Hepatocyte (in vitro differentiated cells): ENCODE measurements at regions not wholly inside any gene's neighbourhood (a gene's known extent, or its start where the extent isn't known, plus 50 kb on each side); places are given as distances from the start of the nearest gene placed in this dataset.
A peak's percentile ranks its signal among the peaks of the same experiment; 100 is the strongest.
"Not testable (repeated sequence)": the region's sequence is repeated elsewhere in the genome, so short reads cannot be mapped to it uniquely, and the experiment has no call there.

Experiments
- DNase-seq: peaks from one replicate; pipeline ENCODE4 v3.0.0-alpha.2; 2016; ENCODE audit warnings: low spot score
- H2AFZ ChIP-seq: fragments of 200-600 bp; sonication (generic); 2 replicates; pipeline ENCODE4 v1.6.0; 2016; ENCODE audit warnings: antibody characterized with exemption, mild to moderate bottlenecking
- H3K27ac ChIP-seq: fragments of 200-600 bp; sonication (generic); 2 replicates; pipeline ENCODE4 v1.5.1; 2016; ENCODE audit warnings: mild to moderate bottlenecking
- H3K27me3 ChIP-seq: fragments of 200-600 bp; sonication (generic); 2 replicates; pipeline ENCODE4 v1.6.1; 2016
- H3K36me3 ChIP-seq: fragments of 200-600 bp; sonication (generic); replicated peaks from 2 replicates; pipeline ENCODE4 v1.5.1; 2016; ENCODE audit warnings: low read depth; ENCODE audit not compliant: insufficient read depth
- H3K4me1 ChIP-seq: fragments of 200-600 bp; sonication (generic); 2 replicates; pipeline ENCODE4 v1.5.1; 2016; ENCODE audit warnings: mild to moderate bottlenecking, moderate library complexity; ENCODE audit not compliant: insufficient read depth
- H3K4me2 ChIP-seq: fragments of 200-600 bp; sonication (generic); 2 replicates; pipeline ENCODE4 v1.6.0; 2016
- H3K4me3 ChIP-seq: fragments of 200-600 bp; sonication (generic); 2 replicates; pipeline ENCODE4 v1.5.1; 2016; ENCODE audit warnings: mild to moderate bottlenecking
- H3K79me2 ChIP-seq: fragments of 200-600 bp; sonication (generic); 2 replicates; pipeline ENCODE4 v1.6.0; 2017; ENCODE audit warnings: mild to moderate bottlenecking
- H3K9me2 ChIP-seq: fragments of 200-600 bp; sonication (generic); replicated peaks from 2 replicates; pipeline ENCODE4 v1.6.0; 2017; ENCODE audit warnings: mild to moderate bottlenecking; ENCODE audit not compliant: insufficient read depth
- H3K9me3 ChIP-seq: fragments of 200-600 bp; sonication (generic); 2 replicates; pipeline ENCODE4 v1.5.1; 2016; ENCODE audit warnings: low read depth, mild to moderate bottlenecking
- H4K20me1 ChIP-seq: fragments of 200-600 bp; sonication (generic); 2 replicates; pipeline ENCODE4 v1.6.0; 2016; ENCODE audit warnings: mild to moderate bottlenecking; ENCODE audit not compliant: insufficient read depth, poor library complexity, severe bottlenecking
- EZH2 ChIP-seq: fragments of 200-600 bp; sonication (generic); IDR thresholded peaks from 2 replicates; pipeline ENCODE4 v1.6.1; 2016; ENCODE audit warnings: antibody characterized with exemption, mild to moderate bottlenecking, borderline replicate concordance
- EZH2phosphoT487 ChIP-seq: fragments of 200-600 bp; sonication (generic); IDR thresholded peaks from one replicate; pipeline ENCODE4 v1.6.1; 2018; ENCODE audit warnings: antibody characterized with exemption, mild to moderate bottlenecking, low read depth, moderate library complexity; ENCODE audit not compliant: unreplicated experiment, severe bottlenecking
- WGBS: methylation state at CpG from one replicate; pipeline ENCODE4 v1.1.6; 2016; ENCODE audit warnings: low lambda C conversion rate; ENCODE audit errors: missing lambda C conversion rate; 5-methylcytosine and 5-hydroxymethylcytosine counted together
- TF ChIP-seq, protein P1 (sequence below): fragments of 200-600 bp; sonication (generic); IDR thresholded peaks from 2 replicates; pipeline ENCODE4 v1.5.1; 2016; ENCODE audit warnings: antibody characterized with exemption, mild to moderate bottlenecking; ENCODE audit not compliant: poor library complexity

DNA sequence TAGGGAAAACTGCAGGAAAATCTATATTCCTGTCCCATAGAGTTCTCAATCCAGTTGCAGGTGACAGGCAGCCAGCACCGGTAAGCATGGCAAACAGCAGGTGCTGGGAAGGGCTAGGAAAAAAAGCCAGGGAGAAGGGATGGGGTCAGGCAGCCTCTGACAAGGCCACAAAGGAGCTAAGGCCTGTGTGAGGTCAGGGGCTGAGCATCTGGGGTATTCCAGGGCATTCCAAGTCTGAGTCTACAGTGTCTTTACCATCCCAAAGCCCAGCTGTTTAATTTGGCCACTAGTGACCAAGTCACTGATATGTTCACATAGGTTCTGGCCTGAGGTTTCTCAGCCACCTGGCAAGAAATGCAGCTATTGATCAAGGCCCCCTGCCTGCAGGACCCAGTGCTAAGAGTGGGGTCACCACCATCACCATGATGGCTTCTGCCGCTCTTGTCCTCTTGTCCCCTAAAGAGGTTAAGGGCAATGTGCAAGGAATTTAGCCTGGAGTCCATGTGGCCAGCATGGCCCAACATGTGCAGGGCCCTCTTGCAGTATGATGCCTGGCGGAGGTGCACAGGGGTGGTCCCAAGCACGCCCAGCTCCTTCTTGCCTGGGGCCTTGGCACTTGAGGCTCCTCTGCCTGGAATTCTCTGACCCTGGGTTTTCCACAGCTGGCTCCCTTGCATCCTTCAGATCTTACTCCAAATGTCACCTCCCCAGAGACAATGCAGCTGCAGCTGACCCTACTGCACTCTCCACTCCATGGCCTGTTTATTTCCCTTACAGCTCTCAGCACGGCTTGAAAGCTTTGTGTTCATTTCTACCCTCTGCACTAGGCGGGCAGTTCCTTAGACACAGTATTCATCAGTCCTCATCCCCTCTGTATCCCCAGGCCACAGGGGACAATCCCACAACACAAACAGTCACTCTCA lies 213.1 kb downstream of the MSX2 start:
- Histone ChIP-seq H3K4me2 (no peak overlapping the region), H4K20me1 (no peaks in the 10 kb centered on the region)
- WGBS: 88% methylated on average over 6 of the region's 6 CpGs

DNA sequence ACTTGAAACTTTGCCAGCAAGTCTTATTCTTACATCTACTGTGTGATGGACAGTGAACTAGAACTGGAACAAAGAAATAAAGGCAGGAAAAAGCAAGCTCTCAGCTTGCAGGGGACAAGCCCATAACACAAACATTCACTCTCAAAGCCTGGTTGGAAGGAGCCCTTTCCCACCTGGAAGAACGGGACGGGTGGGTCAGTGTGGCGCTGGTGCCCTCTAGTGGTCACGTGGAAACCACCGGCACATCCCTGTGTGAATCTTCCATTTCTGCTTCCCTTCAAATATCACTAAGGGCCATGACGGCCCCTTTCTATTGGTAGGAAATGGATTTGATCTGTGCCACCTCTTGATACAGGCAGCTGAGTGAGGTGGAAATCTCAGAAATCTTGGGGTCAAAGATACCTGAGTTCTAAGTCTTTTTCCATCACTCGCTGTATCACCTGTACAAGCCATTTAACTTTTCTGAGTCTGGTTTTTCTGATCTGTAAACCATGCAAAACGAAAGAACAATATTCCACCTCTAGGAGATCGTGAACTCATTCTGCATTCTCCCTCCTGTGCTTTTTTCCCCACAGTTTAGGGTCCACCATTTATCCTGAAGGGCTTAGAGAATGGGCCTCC lies 211.6 kb downstream of the MSX2 start:
- no peaks in the 10 kb centered on the region for H3K36me3 ChIP-seq
- no peak overlapping the region for H3K27ac ChIP-seq
- H3K79me2 ChIP-seq: no peaks in the 10 kb centered on the region
- TF ChIP-seq, protein P1, sequence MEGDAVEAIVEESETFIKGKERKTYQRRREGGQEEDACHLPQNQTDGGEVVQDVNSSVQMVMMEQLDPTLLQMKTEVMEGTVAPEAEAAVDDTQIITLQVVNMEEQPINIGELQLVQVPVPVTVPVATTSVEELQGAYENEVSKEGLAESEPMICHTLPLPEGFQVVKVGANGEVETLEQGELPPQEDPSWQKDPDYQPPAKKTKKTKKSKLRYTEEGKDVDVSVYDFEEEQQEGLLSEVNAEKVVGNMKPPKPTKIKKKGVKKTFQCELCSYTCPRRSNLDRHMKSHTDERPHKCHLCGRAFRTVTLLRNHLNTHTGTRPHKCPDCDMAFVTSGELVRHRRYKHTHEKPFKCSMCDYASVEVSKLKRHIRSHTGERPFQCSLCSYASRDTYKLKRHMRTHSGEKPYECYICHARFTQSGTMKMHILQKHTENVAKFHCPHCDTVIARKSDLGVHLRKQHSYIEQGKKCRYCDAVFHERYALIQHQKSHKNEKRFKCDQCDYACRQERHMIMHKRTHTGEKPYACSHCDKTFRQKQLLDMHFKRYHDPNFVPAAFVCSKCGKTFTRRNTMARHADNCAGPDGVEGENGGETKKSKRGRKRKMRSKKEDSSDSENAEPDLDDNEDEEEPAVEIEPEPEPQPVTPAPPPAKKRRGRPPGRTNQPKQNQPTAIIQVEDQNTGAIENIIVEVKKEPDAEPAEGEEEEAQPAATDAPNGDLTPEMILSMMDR: peak; percentile 89
- TF ChIP-seq EZH2phosphoT487: no peak
- H3K9me2 ChIP-seq: no peaks in the 10 kb centered on the region
- no peaks in the 10 kb centered on the region for H4K20me1 ChIP-seq
- H3K4me2 ChIP-seq: no peak overlapping the region
- no peak overlapping the region for H3K4me3 ChIP-seq
- 26% methylated on average over 9 of the region's 9 CpGs for WGBS
- no peaks in the 10 kb centered on the region for H3K4me1 ChIP-seq
- no peaks in the 10 kb centered on the region for H3K27me3 ChIP-seq
- peak; percentile 81 for DNase-seq
- H2AFZ ChIP-seq: no peak overlapping the region
- H3K9me3 ChIP-seq: no peaks in the 10 kb centered on the region

More for the DNA sequence above, 213.1 kb downstream of the MSX2 start:
- DNase-seq: no peak
- TF ChIP-seq EZH2phosphoT487 (no peak), EZH2 (no peak)
- TF ChIP-seq, protein P1: no peak
- Histone ChIP-seq H3K36me3 (no peaks in the 10 kb centered on the region), H3K4me3 (no peak overlapping the region), H3K27ac (no peak overlapping the region), H2AFZ (no peak overlapping the region), H3K9me2 (no peaks in the 10 kb centered on the region), H3K79me2 (no peaks in the 10 kb centered on the region), H3K27me3 (no peaks in the 10 kb centered on the region), H3K4me1 (no peaks in the 10 kb centered on the region), H3K9me3 (no peaks in the 10 kb centered on the region)

DNA sequence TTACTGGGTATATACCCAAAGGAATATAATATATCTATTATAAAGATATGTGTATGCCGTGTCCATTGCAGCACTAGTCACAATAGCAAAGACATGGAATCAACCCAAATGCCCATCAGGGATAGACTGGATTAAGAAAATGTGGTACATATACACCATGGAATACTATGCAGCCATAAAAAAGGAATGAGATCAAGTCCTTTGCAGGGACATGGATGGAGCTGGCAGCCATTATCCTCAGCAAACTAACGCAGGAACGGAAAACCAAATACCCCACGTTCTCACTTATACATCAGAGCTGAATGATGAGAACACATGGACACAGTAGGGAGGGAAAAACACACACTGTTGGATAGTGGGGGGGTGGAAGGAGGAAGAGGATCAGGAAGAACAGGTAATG lies 206.7 kb downstream of the MSX2 start:
- H3K4me2 ChIP-seq, H3K4me1 ChIP-seq, H3K9me3 ChIP-seq, H3K4me3 ChIP-seq, H3K27ac ChIP-seq, H3K79me2 ChIP-seq, H3K27me3 ChIP-seq, H2AFZ ChIP-seq, DNase-seq, H3K9me2 ChIP-seq, H3K36me3 ChIP-seq, H4K20me1 ChIP-seq: not testable (repeated sequence)
- 94% methylated on average over 4 of the region's 4 CpGs for WGBS

DNA sequence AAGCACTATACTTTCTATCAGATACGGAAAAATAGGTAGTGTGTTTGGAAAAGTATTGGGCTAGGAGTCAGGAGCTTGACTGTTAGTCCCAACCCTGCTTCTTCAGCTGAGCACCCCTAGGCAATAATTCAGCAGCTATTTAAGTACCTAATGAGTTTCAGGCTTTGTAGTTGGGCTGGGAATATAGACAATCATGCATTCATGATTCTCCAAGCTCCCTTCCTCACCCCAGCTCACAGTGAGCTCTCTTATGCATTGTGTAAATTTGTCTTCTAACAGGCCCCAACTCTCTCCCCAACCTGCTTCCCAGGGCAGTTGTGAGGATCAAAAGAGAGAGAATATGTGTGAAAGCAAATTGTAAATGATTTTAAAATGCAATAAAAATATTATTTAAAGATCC lies 201.2 kb downstream of the MSX2 start:
- WGBS: 88% methylated on average over 1 of the region's 1 CpG
- Histone ChIP-seq H2AFZ (no peak overlapping the region), H4K20me1 (no peaks in the 10 kb centered on the region)

More for the DNA sequence above, 201.2 kb downstream of the MSX2 start:
- DNase-seq: no peak
- no peaks in the 10 kb centered on the region for H3K27me3 ChIP-seq
- no peak overlapping the region for H3K4me2 ChIP-seq
- H3K4me3 ChIP-seq: no peak overlapping the region
- H3K36me3 ChIP-seq: no peaks in the 10 kb centered on the region
- TF ChIP-seq, protein P1: no peak
- TF ChIP-seq EZH2: no peak
- H3K9me2 ChIP-seq: no peaks in the 10 kb centered on the region
- no peak overlapping the region for H3K27ac ChIP-seq
- no peaks in the 10 kb centered on the region for H3K79me2 ChIP-seq
- H3K9me3 ChIP-seq: no peaks in the 10 kb centered on the region
- H3K4me1 ChIP-seq: no peaks in the 10 kb centered on the region
